ENCODE measurements at regions not wholly inside any gene's neighbourhood (a gene's known extent, or its start where the extent isn't known, plus 50 kb on each side); places are given as distances from the start of the nearest gene placed in this dataset.

DNA sequence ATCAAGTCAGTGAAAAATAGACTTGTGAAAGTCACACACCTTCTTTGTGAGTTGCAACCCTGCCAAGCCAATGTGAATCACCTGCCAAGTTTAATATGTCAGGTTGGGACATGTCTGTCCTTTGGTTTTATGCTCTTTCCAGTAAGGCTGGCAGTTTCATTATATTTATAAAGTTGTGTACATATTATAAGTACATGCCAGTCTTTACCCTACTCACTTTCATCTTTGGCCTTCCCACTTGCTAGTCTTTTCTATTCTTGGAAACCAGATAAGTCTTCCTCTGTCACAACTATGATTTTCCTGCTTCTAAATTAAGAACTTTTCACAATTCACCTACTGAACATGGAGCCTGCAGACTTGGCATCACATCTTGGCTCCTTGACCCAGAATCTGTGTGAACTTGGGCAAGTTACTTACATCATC lies 680.7 kb upstream of the BOD1L1 start:
- Histone ChIP-seq H3K4me3 (no peak overlapping the region), H3K27ac (no peak overlapping the region), H3K9me3 (no peaks in the 10 kb centered on the region), H3K27me3 (no peaks in the 10 kb centered on the region), H3K4me1 (peaks cover 12% of the 10 kb centered on the region), H3K36me3 (no peaks in the 10 kb centered on the region)
- TF ChIP-seq, protein P1, sequence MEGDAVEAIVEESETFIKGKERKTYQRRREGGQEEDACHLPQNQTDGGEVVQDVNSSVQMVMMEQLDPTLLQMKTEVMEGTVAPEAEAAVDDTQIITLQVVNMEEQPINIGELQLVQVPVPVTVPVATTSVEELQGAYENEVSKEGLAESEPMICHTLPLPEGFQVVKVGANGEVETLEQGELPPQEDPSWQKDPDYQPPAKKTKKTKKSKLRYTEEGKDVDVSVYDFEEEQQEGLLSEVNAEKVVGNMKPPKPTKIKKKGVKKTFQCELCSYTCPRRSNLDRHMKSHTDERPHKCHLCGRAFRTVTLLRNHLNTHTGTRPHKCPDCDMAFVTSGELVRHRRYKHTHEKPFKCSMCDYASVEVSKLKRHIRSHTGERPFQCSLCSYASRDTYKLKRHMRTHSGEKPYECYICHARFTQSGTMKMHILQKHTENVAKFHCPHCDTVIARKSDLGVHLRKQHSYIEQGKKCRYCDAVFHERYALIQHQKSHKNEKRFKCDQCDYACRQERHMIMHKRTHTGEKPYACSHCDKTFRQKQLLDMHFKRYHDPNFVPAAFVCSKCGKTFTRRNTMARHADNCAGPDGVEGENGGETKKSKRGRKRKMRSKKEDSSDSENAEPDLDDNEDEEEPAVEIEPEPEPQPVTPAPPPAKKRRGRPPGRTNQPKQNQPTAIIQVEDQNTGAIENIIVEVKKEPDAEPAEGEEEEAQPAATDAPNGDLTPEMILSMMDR (IDR thresholded peaks at IDR 0.05), result no peak
- TF ChIP-seq EP300 (IDR thresholded peaks at IDR 0.05), result no peak
- TF ChIP-seq POLR2AphosphoS5 (IDR thresholded peaks at IDR 0.05), result no peak
- no peak for TF ChIP-seq POLR2A (IDR thresholded peaks at IDR 0.05)
- DNase-seq (ENCODE audit: low spot score in 2 of 2), result no peak

DNA sequence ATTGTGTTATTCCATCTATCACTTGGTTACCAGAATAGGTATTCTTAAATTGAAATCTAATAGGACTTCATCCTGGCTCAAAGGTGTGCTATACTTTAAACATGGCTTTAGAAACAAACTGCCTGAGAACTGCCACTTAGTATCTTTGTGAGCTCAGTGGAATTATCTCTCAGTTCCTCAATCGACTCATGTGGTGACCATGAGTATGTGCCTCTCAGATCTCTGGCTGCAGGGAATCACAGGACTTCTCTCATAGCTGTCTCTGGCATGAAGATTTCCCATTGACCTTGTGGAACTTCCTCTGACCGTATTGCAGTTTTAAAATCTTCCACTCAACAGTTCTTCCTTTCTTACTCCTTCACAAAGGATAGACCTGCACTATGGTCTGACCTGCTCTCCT lies 681.9 kb upstream of the BOD1L1 start:
- TF ChIP-seq EP300 (IDR thresholded peaks at IDR 0.05) (no peak), POLR2A (IDR thresholded peaks at IDR 0.05) (no peak), POLR2AphosphoS5 (IDR thresholded peaks at IDR 0.05) (no peak)
- TF ChIP-seq, protein P1 (IDR thresholded peaks at IDR 0.05), result no peak
- DNase-seq (ENCODE audit: low spot score in 2 of 2), result no peak
- 75% methylated on average over 2 of the region's 2 CpGs for WGBS
- H3K36me3 ChIP-seq, result no peaks in the 10 kb centered on the region
- no peaks in the 10 kb centered on the region for H3K9me3 ChIP-seq
- H3K4me1 ChIP-seq, result peaks cover 12% of the 10 kb centered on the region
- H3K27me3 ChIP-seq, result no peaks in the 10 kb centered on the region
- no peak overlapping the region for H3K27ac ChIP-seq
- no peak overlapping the region for H3K4me3 ChIP-seq

DNA sequence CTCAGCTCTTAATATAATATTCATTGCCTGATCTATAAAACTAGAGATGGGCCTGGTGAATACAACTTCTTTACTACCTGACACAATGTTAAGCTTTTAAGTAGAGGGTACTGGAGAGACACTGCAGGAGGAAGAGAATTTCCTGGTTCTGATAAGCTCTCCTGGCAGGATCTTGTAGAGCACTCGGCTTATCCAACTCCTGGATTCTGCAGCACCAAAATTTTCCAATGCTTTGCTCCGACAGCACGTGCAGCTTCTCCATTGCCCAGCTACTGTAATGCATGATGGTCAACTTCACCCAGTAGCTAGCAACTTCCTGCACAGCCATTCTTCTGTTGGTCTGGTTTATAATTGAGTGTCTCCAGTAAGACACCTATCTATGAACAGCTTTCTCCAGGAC lies 686.2 kb upstream of the BOD1L1 start:
- no peak for DNase-seq (ENCODE audit: low spot score in 2 of 2)

DNA sequence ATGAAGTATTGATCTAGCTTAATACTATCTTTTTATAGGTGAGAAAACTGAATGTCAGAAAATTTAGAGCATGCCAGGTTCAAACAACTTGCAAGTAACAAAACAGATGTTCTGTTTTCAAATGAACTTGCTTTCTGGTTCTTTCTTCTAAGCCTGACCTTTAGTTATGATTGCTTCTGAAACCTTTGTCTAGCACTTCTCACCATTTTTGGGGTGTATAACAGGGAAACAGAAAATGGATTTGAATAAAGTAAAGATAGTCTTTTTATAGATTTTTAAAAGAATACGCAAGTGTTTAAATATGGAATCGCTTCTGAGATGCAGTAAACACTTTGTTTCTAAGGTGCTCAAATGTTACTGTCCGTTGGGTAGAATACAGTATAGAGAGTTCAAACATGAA lies 687.2 kb upstream of the CPEB2 start:
- Histone ChIP-seq H3K9me3 (no peaks in the 10 kb centered on the region), H3K4me1 (no peaks in the 10 kb centered on the region), H3K4me3 (no peak overlapping the region), H3K27me3 (no peaks in the 10 kb centered on the region), H3K36me3 (no peaks in the 10 kb centered on the region), H3K27ac (no peak overlapping the region)
- no peak for DNase-seq (ENCODE audit: low spot score in 2 of 2)
- 73% methylated on average over 3 of the region's 3 CpGs for WGBS
- TF ChIP-seq, protein P1 (IDR thresholded peaks at IDR 0.05), result no peak
- TF ChIP-seq EP300 (IDR thresholded peaks at IDR 0.05), result no peak
- TF ChIP-seq POLR2A (IDR thresholded peaks at IDR 0.05), result no peak
- no peak for TF ChIP-seq POLR2AphosphoS5 (IDR thresholded peaks at IDR 0.05)

More for the DNA sequence above, 686.2 kb upstream of the BOD1L1 start:
- no peak overlapping the region for H3K27ac ChIP-seq
- no peaks in the 10 kb centered on the region for H3K9me3 ChIP-seq
- no peaks in the 10 kb centered on the region for H3K36me3 ChIP-seq
- 81% methylated on average over 3 of the region's 3 CpGs for WGBS
- H3K27me3 ChIP-seq, result no peaks in the 10 kb centered on the region
- H3K4me1 ChIP-seq, result peaks cover 5% of the 10 kb centered on the region
- H3K4me3 ChIP-seq, result no peak overlapping the region
- TF ChIP-seq, protein P1 (IDR thresholded peaks at IDR 0.05), result no peak
- TF ChIP-seq EP300 (IDR thresholded peaks at IDR 0.05) (no peak), POLR2A (IDR thresholded peaks at IDR 0.05) (no peak), POLR2AphosphoS5 (IDR thresholded peaks at IDR 0.05) (no peak)

DNA sequence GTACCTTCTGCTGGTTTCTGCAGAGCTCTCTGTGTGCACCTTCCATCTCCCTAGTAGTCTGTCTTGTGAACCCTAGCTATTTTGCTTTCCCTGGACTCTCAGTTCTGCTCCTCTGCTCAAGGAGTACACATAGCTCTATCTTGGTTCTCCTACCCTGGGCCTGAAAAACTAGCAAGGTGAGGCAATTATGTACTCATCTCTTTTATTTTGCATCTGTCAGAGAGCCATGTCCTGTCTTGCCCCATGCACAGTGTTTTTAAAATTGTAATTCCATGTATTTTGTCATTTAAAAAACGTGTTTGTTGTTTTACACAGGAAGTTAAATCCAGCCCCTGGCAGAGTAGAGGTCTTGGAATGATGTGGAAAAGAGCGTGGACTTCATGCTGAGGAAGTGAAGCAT lies 684.9 kb upstream of the CPEB2 start:
- no peak for DNase-seq (ENCODE audit: low spot score in 2 of 2)
- no peak overlapping the region for H3K27ac ChIP-seq
- H3K36me3 ChIP-seq, result no peaks in the 10 kb centered on the region
- TF ChIP-seq EP300 (IDR thresholded peaks at IDR 0.05) (no peak), POLR2AphosphoS5 (IDR thresholded peaks at IDR 0.05) (no peak), POLR2A (IDR thresholded peaks at IDR 0.05) (no peak)
- TF ChIP-seq, protein P1 (IDR thresholded peaks at IDR 0.05), result no peak
- 50% methylated on average over 2 of the region's 2 CpGs for WGBS
- no peak overlapping the region for H3K4me3 ChIP-seq
- no peaks in the 10 kb centered on the region for H3K4me1 ChIP-seq
- no peaks in the 10 kb centered on the region for H3K9me3 ChIP-seq
- H3K27me3 ChIP-seq, result no peaks in the 10 kb centered on the region
